Colonic mucosa (tissue), 4 donors: ENCODE measurements at regions not wholly inside any gene's neighbourhood (a gene's known extent, or its start where the extent isn't known, plus 50 kb on each side); places are given as distances from the start of the nearest gene placed in this dataset.
A peak's percentile ranks its signal among the peaks of the same experiment; 100 is the strongest.

Source experiments
- DNase-seq: peaks from one replicate; pipeline ENCODE4 v3.0.0-alpha.2; 2020
- H3K27ac ChIP-seq: fragments of 200-600 bp; one replicate; pipeline ENCODE4 v1.8.0; 2021
- H3K27me3 ChIP-seq: fragments of 200-600 bp; one replicate; pipeline ENCODE4 v1.8.0; 2021
- H3K36me3 ChIP-seq: fragments of 200-600 bp; one replicate; pipeline ENCODE4 v1.8.0; 2021
- H3K4me1 ChIP-seq: fragments of 200-600 bp; one replicate; pipeline ENCODE4 v1.8.0; 2021; ENCODE audit warnings: mild to moderate bottlenecking
- H3K4me3 ChIP-seq: fragments of 200-600 bp; one replicate; pipeline ENCODE4 v1.8.0; 2021
- H3K9ac ChIP-seq, 2 donors: one replicate each; pipeline ENCODE4 v1.7.0; 2013; ENCODE audit warnings: control low read depth in 2 of 2, low read depth in 2 of 2, low read length in 2 of 2
- H3K9me3 ChIP-seq: fragments of 200-600 bp; one replicate; pipeline ENCODE4 v1.8.0; 2021
- CTCF ChIP-seq: fragments of 200-600 bp; IDR thresholded peaks from one replicate; pipeline ENCODE4 v1.8.0; 2022; ENCODE audit warnings: antibody characterized with exemption, mild to moderate bottlenecking
- intact Hi-C: fragments of 100-400 bp; cut with DNase I; formaldehyde crosslinking; loops from one replicate; pipeline ENCODE4 v1.14.1; 2022
- donor health status: healthy.
- donor health status: DM: no; HTN: no; CAD: no.
- donor health status: DM: no; HTN: no; CAD: no.

DNA sequence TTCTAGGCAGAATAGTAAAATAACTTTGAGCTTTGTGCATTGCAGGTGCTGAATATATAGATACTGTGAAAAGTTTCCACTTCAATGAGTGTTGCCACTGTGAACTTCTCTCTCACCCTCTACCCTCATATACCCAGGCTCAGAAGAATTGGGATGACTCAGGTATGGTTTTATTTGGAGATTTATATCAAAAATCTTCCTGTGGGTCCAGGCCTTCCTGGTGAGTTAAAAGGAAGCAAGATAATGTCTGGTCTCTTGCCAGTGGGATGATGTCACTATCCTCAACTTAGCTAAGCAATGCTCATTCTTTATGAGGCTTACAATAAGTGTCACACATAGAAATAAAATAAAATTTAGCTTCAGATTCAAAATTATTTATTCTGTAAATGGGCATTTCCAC lies 153.3 kb upstream of the TENT5D start:
- H3K9me3 ChIP-seq: no peaks in the 10 kb centered on the region
- DNase-seq: no peak
- H3K36me3 ChIP-seq: no peaks in the 10 kb centered on the region
- H3K4me3 ChIP-seq: no peak overlapping the region
- no peak overlapping the region for H3K27ac ChIP-seq
- intact Hi-C loops: no loop called here
- no peak for TF ChIP-seq CTCF
- no peak overlapping the region for H3K9ac ChIP-seq
- no peaks in the 10 kb centered on the region for H3K27me3 ChIP-seq
- no peaks in the 10 kb centered on the region for H3K4me1 ChIP-seq

- Histone ChIP-seq H3K9ac (no peak overlapping the region), H3K36me3 (no peaks in the 10 kb centered on the region), H3K4me3 (no peak overlapping the region), H3K27ac (no peak overlapping the region), H3K9me3 (no peaks in the 10 kb centered on the region), H3K27me3 (no peaks in the 10 kb centered on the region), H3K4me1 (no peaks in the 10 kb centered on the region)
- no peak for DNase-seq
- no peak for TF ChIP-seq CTCF
- intact Hi-C loops: no loop called here
Observed at GRCh38 chrX:80267790-80268189, 152.5 kb upstream of the TENT5D start.

GRCh38 chrX:80282535-80282934 lies 137.7 kb upstream of the TENT5D start:
- Histone ChIP-seq H3K4me3 (no peak overlapping the region), H3K4me1 (no peaks in the 10 kb centered on the region), H3K9me3 (no peaks in the 10 kb centered on the region), H3K36me3 (no peaks in the 10 kb centered on the region), H3K27me3 (no peaks in the 10 kb centered on the region), H3K9ac (no peak overlapping the region), H3K27ac (no peak overlapping the region)
- no peak for DNase-seq
- no peak for TF ChIP-seq CTCF
- intact Hi-C loops: loop anchor here (10.0 kb wide), 1 partner anchor 302 kb away; no protein-coding TSS in a partner anchor

DNA sequence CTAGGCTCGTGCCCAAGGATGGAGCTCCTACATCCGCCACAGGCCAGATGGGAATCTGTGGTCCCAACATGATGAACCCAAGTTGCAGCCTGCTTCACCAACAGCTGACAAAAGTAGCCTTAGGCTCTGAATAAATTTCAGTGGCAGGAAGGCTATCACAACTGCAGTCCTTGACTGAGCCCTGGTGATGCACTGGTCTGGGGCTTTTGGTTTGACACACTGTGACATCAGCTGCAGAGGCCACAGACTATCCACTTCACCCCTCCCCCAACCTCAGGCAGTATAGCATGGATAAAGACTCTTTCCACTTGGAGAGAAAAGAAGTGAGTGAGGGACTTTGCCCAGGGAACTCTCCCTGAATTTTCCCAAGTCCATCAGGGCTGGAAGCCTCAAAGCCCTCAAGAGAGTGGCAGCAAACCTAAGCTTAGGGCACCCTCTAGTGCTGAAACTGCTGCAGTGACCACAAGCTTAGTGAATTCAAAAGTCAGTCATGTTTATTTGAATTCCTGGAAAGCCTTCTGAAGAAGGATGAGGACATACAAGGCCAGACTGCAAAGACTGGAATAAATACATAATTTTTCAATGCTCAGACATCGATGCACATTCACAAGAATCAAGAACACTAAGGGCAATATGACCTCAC lies 135.0 kb upstream of the TENT5D start:
- peak; percentile 53 for TF ChIP-seq CTCF
- peak; percentile 38 for DNase-seq
- H3K9me3 ChIP-seq: no peaks in the 10 kb centered on the region
- H3K27me3 ChIP-seq: no peaks in the 10 kb centered on the region
- no peak overlapping the region for H3K4me3 ChIP-seq
- H3K36me3 ChIP-seq: no peaks in the 10 kb centered on the region
- intact Hi-C loops: loop anchor here (10.0 kb wide), 1 partner anchor 300 kb away; no protein-coding TSS in a partner anchor
- no peaks in the 10 kb centered on the region for H3K4me1 ChIP-seq
- no peak overlapping the region for H3K27ac ChIP-seq
- H3K9ac ChIP-seq: no peak overlapping the region

GRCh38 chrX:80290834-80291233 lies 129.4 kb upstream of the TENT5D start:
- TF ChIP-seq CTCF: no peak
- no peak overlapping the region for H3K9ac ChIP-seq
- no peak overlapping the region for H3K27ac ChIP-seq
- H3K27me3 ChIP-seq: no peaks in the 10 kb centered on the region
- no peaks in the 10 kb centered on the region for H3K4me1 ChIP-seq
- no peaks in the 10 kb centered on the region for H3K36me3 ChIP-seq
- H3K9me3 ChIP-seq: no peaks in the 10 kb centered on the region
- H3K4me3 ChIP-seq: no peak overlapping the region
- intact Hi-C loops: no loop called here
- no peak for DNase-seq
